K562 (cell line): ENCODE measurements at regions not wholly inside any gene's neighbourhood (a gene's known extent, or its start where the extent isn't known, plus 50 kb on each side); places are given as distances from the start of the nearest gene placed in this dataset.

Experiments used
- ATF7 ChIP-seq: fragments of 450-650 bp; IDR thresholded peaks from 2 replicates; pipeline ENCODE4 v1.7.1; 2014; ENCODE audit warnings: mild to moderate bottlenecking, moderate library complexity
- LCOR ChIP-seq: sonication (generic); formaldehyde crosslinking; IDR thresholded peaks from 2 replicates; pipeline ENCODE4 v1.8.0; 2022; ENCODE audit warnings: mild to moderate bottlenecking, missing genetic modification reagents
- TF ChIP-seq, protein P1 (sequence below): fragments of 450-650 bp; IDR thresholded peaks from 2 replicates; pipeline ENCODE4 v1.6.1; 2016

DNA sequence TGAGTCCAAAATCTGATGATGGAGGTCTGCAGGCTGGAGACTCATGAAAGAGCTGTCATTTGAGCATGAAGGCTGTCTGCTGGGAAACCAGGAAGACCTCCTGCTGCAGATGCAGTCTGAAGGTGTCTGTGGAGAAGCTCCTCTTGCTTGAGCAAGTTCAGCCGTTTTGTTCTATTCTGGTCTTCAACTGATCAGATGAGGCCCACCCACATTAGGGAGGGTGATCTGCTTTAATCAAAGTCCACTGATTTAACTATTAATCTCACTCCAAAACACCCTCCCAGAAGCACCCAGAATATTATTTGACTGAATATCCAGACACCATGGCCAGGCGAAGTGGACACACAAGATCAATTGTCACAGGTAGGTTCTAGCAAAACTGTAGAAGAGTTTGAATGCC, 116.5 kb downstream of the GATA3 start:
- no peak for TF ChIP-seq ATF7
- TF ChIP-seq LCOR (CRISPR knock-in tag): no peak
- TF ChIP-seq, protein P1, sequence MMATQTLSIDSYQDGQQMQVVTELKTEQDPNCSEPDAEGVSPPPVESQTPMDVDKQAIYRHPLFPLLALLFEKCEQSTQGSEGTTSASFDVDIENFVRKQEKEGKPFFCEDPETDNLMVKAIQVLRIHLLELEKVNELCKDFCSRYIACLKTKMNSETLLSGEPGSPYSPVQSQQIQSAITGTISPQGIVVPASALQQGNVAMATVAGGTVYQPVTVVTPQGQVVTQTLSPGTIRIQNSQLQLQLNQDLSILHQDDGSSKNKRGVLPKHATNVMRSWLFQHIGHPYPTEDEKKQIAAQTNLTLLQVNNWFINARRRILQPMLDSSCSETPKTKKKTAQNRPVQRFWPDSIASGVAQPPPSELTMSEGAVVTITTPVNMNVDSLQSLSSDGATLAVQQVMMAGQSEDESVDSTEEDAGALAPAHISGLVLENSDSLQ: no peak
